Psoas muscle (tissue), 7 donors: ENCODE measurements at regions not wholly inside any gene's neighbourhood (a gene's known extent, or its start where the extent isn't known, plus 50 kb on each side); places are given as distances from the start of the nearest gene placed in this dataset.
"Not testable (repeated sequence)": the region's sequence is repeated elsewhere in the genome, so short reads cannot be mapped to it uniquely, and the experiment has no call there.

Experiments
- ATAC-seq, 4 donors: fragments of 200-7000 bp; cut with Tn5 transposase; one replicate each; pipeline ENCODE4 v1.9.1; 2020; ENCODE audit warnings: moderate library complexity in 3 of 4, mild to moderate bottlenecking in 2 of 4
- DNase-seq, 2 donors: peaks; one replicate each; pipeline ENCODE4 v3.0.0-alpha.2; 2020
- H3K27ac ChIP-seq: fragments of 200-600 bp; one replicate; pipeline ENCODE4 v1.8.0; 2022
- H3K27me3 ChIP-seq, 3 donors: fragments of 200-600 bp in 1 of 3; one replicate each; pipeline versions ENCODE4 v1.6.1 to v1.8.0; 2013 to 2022; ENCODE audit warnings: low read length in 2 of 3, mild to moderate bottlenecking in 2 of 3, moderate library complexity in 1 of 3; ENCODE audit not compliant: insufficient read depth in 3 of 3
- H3K36me3 ChIP-seq, 2 donors: fragments of 200-600 bp in 1 of 2; one replicate each; pipeline versions ENCODE4 v1.6.1 to v1.8.0; 2013 to 2022; ENCODE audit warnings: low read depth in 1 of 2, mild to moderate bottlenecking in 1 of 2, moderate library complexity in 1 of 2; ENCODE audit not compliant: insufficient read depth in 1 of 2
- H3K4me1 ChIP-seq: fragments of 200-600 bp; one replicate; pipeline ENCODE4 v1.8.0; 2022
- H3K4me3 ChIP-seq: fragments of 200-600 bp; one replicate; pipeline ENCODE4 v1.8.0; 2022; ENCODE audit warnings: mild to moderate bottlenecking
- H3K9me3 ChIP-seq: fragments of 200-600 bp; one replicate; pipeline ENCODE4 v1.8.0; 2022
- WGBS, 3 donors: extraction: QIAGEN DNeasy Blood & Tissue Kit; methylation state at CpG; one replicate each; pipeline versions ENCODE4 v1.1.6 to v1.1.7; 2013; 5-methylcytosine and 5-hydroxymethylcytosine counted together
- intact Hi-C, 2 donors: fragments of 100-400 bp; cut with DNase I; formaldehyde crosslinking; loops; one replicate each; pipeline versions ENCODE4 v1.11.0 to v1.14.2; 2022
- TF ChIP-seq, protein P1 (sequence below): fragments of 200-600 bp; IDR thresholded peaks from one replicate; pipeline ENCODE4 v1.8.0; 2022; ENCODE audit warnings: antibody characterized with exemption
- donor health status: healthy with polysubstance abuse.
- donor health status: DM: no; HTN: no; CAD: no; lungs with moderate emphysema.
- donor health status: Bipolar disorder and iron deficiency.
- donor health status: healthy.
- donor health status: DM: yes; HTN: yes; CAD: no.
- donor health status: DM: no; HTN: no; CAD: no.
- donor health status: DM: yes; HTN: yes; CAD: no.

GRCh38 chr12:82596483-82596882 lies 90.2 kb upstream of the TMTC2 start:
- Histone ChIP-seq H3K36me3 (no peaks in the 10 kb centered on the region), H3K4me1 (no peaks in the 10 kb centered on the region), H3K27me3 (no peaks in the 10 kb centered on the region), H3K9me3 (no peaks in the 10 kb centered on the region), H3K4me3 (no peak overlapping the region), H3K27ac (no peak overlapping the region)
- DNase-seq (no peak), ATAC-seq (no peak)
- 45 to 77% (median 56%) methylated on average over 1 of the region's 1 CpG for WGBS, 3 donors
- intact Hi-C loops = no loop called here
- TF ChIP-seq, protein P1, sequence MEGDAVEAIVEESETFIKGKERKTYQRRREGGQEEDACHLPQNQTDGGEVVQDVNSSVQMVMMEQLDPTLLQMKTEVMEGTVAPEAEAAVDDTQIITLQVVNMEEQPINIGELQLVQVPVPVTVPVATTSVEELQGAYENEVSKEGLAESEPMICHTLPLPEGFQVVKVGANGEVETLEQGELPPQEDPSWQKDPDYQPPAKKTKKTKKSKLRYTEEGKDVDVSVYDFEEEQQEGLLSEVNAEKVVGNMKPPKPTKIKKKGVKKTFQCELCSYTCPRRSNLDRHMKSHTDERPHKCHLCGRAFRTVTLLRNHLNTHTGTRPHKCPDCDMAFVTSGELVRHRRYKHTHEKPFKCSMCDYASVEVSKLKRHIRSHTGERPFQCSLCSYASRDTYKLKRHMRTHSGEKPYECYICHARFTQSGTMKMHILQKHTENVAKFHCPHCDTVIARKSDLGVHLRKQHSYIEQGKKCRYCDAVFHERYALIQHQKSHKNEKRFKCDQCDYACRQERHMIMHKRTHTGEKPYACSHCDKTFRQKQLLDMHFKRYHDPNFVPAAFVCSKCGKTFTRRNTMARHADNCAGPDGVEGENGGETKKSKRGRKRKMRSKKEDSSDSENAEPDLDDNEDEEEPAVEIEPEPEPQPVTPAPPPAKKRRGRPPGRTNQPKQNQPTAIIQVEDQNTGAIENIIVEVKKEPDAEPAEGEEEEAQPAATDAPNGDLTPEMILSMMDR = no peak

GRCh38 chr12:82600379-82600778 lies 86.3 kb upstream of the TMTC2 start:
- H3K27me3 ChIP-seq = no peaks in the 10 kb centered on the region
- H3K36me3 ChIP-seq = no peaks in the 10 kb centered on the region
- ATAC-seq (no peak), DNase-seq (no peak)
- no peak overlapping the region for H3K4me3 ChIP-seq
- no peak overlapping the region for H3K27ac ChIP-seq
- TF ChIP-seq, protein P1 = no peak
- no peaks in the 10 kb centered on the region for H3K9me3 ChIP-seq
- intact Hi-C loops = no loop called here
- no peaks in the 10 kb centered on the region for H3K4me1 ChIP-seq

GRCh38 chr12:82603647-82604046 lies 83.1 kb upstream of the TMTC2 start:
- H3K4me1 ChIP-seq, DNase-seq, H3K36me3 ChIP-seq, H3K4me3 ChIP-seq, intact Hi-C loops, H3K9me3 ChIP-seq, H3K27ac ChIP-seq, H3K27me3 ChIP-seq, ATAC-seq: not testable (repeated sequence)

- Histone ChIP-seq H3K9me3 (no peaks in the 10 kb centered on the region), H3K27me3 (no peaks in the 10 kb centered on the region), H3K36me3 (no peaks in the 10 kb centered on the region), H3K4me3 (no peak overlapping the region), H3K27ac (no peak overlapping the region), H3K4me1 (no peaks in the 10 kb centered on the region)
- TF ChIP-seq, protein P1 = no peak
- DNase-seq (no peak), ATAC-seq (no peak)
- intact Hi-C loops = no loop called here
These were observed 81.6 kb upstream of the TMTC2 start for GRCh38 chr12:82605115-82605514.

DNA sequence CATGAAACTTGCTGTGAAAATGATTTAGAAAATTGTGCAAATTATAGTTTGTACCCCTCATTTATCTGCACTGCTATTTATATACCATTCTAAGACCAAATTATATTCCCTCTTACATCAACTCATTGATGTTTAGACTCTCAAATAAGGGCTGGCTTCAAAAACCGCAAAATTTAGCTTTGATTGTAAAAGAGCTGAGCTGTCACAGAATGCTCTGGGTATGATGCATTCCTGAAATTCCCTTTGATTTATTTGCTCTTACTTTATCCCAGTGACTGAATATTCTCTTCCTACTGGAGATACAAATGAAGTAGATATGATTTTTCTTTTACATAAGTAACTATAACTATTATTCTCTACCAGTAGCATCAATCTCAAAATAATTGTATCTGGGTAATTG lies 78.0 kb upstream of the TMTC2 start:
- no peaks in the 10 kb centered on the region for H3K9me3 ChIP-seq
- WGBS, 3 donors = 26 to 51% (median 40%) methylated on average over 1 of the region's 1 CpG
- ATAC-seq = no peak
- H3K27ac ChIP-seq = no peak overlapping the region
- TF ChIP-seq, protein P1 = no peak
- no peaks in the 10 kb centered on the region for H3K36me3 ChIP-seq
- intact Hi-C loops = no loop called here
- no peak for DNase-seq
- no peaks in the 10 kb centered on the region for H3K4me1 ChIP-seq
- no peaks in the 10 kb centered on the region for H3K27me3 ChIP-seq
- H3K4me3 ChIP-seq = no peak overlapping the region
